H1 (cell line): ENCODE measurements at regions not wholly inside any gene's neighbourhood (a gene's known extent, or its start where the extent isn't known, plus 50 kb on each side); places are given as distances from the start of the nearest gene placed in this dataset.

Experiments
- CTCF ChIA-PET: fragments of 300-600 bp; sonication (Branson Sonifier 250); formaldehyde crosslinking; loops from one replicate; lab custom pipeline; 2021; ENCODE audit not compliant: partially characterized antibody; lab: Charles Lee
- POLR2A ChIA-PET: fragments of 300-600 bp; sonication (Branson Sonifier 250); formaldehyde crosslinking; loops from one replicate; lab custom pipeline; 2021; ENCODE audit warnings: inconsistent platforms; ENCODE audit not compliant: partially characterized antibody; lab: Charles Lee
- DNase-seq, 2 experiments: peaks; one replicate each; pipeline versions ENCODE4 v3.0.0 to v3.0.0-alpha.2; 2010 to 2022; ENCODE audit warnings: low spot score in 2 of 2, low read depth in 1 of 2, mixed read lengths in 1 of 2
- FAIRE-seq: peaks from 2 replicates; lab custom pipeline; 2011; peaks lifted over from hg19 to GRCh38; lab: Jason Lieb, UNC
- H2AFZ ChIP-seq: 2 replicates; pipeline ENCODE4 v1.8.1; 2012; ENCODE audit warnings: low read length, inconsistent platforms
- H2AK5ac ChIP-seq: 2 replicates; pipeline ENCODE4 v1.6.1; 2013; ENCODE audit warnings: low read depth, low read length
- H2BK120ac ChIP-seq: replicated peaks from 2 replicates; pipeline ENCODE3; 2013; ENCODE audit warnings: low read depth, low read length, inconsistent platforms
- H2BK12ac ChIP-seq: 2 replicates; pipeline ENCODE4 v1.6.1; 2013; ENCODE audit warnings: low read depth, low read length
- H2BK15ac ChIP-seq: 2 replicates; pipeline ENCODE4 v1.6.1; 2013; ENCODE audit warnings: low read length
- H2BK20ac ChIP-seq: 2 replicates; pipeline ENCODE4 v1.6.1; 2013; ENCODE audit warnings: low read length
- H2BK5ac ChIP-seq: 2 replicates; pipeline ENCODE4 v1.6.1; 2013; ENCODE audit warnings: low read depth, low read length
- H3K14ac ChIP-seq: 2 replicates; pipeline ENCODE4 v1.6.1; 2013; ENCODE audit warnings: inconsistent platforms; ENCODE audit not compliant: insufficient read length
- H3K18ac ChIP-seq: 2 replicates; pipeline ENCODE4 v1.6.1; 2013; ENCODE audit warnings: low read length; ENCODE audit errors: extremely low read depth
- H3K23ac ChIP-seq: 2 replicates; pipeline ENCODE4 v1.6.1; 2013; ENCODE audit warnings: inconsistent platforms; ENCODE audit not compliant: insufficient read length
- H3K23me2 ChIP-seq: 2 replicates; pipeline ENCODE4 v1.6.1; 2013; ENCODE audit warnings: low read depth, low read length
- H3K27ac ChIP-seq: 2 replicates; pipeline ENCODE4 v1.6.1; 2011; ENCODE audit warnings: low read depth, low read length, inconsistent platforms
- H3K27me3 ChIP-seq, 4 experiments: replicated peaks in 1 of 4; 1 replicate in 1 of 4; 2 replicates in 3 of 4; pipeline versions ENCODE4 v1.6.1 to v1.8.1; 2011 to 2013; ENCODE audit warnings: low read length in 3 of 4, mild to moderate bottlenecking in 3 of 4, inconsistent platforms in 2 of 4, mixed read lengths in 2 of 4, moderate library complexity in 1 of 4; ENCODE audit not compliant: control insufficient read depth in 3 of 4, insufficient read depth in 3 of 4; ENCODE audit errors: extremely low read depth in 1 of 4
- H3K36me3 ChIP-seq, 4 experiments: 2 replicates each; pipeline versions ENCODE4 v1.6.1 to v1.8.1; 2011 to 2013; ENCODE audit warnings: mild to moderate bottlenecking in 4 of 4, low read length in 3 of 4, moderate library complexity in 2 of 4, control low read depth in 1 of 4, inconsistent platforms in 1 of 4; ENCODE audit not compliant: insufficient read depth in 4 of 4, control insufficient read depth in 2 of 4
- H3K4ac ChIP-seq: replicated peaks from 2 replicates; pipeline ENCODE3; 2013; ENCODE audit warnings: low read length, low read depth, mixed read lengths, inconsistent platforms; ENCODE audit not compliant: insufficient read length
- H3K4me1 ChIP-seq, 4 experiments: replicated peaks in 1 of 4; 1 replicate in 1 of 4; 2 replicates in 3 of 4; pipeline versions ENCODE4 v1.6.1 to v1.8.1; 2011 to 2013; ENCODE audit warnings: low read length in 3 of 4, inconsistent platforms in 2 of 4, mixed read lengths in 1 of 4; ENCODE audit not compliant: insufficient read depth in 4 of 4, control insufficient read depth in 3 of 4
- H3K4me2 ChIP-seq, 2 experiments: 2 replicates each; pipeline versions ENCODE4 v1.6.1 to v1.8.1; 2011 to 2013; ENCODE audit warnings: low read depth in 2 of 2, low read length in 2 of 2, control low read depth in 1 of 2, inconsistent platforms in 1 of 2, mild to moderate bottlenecking in 1 of 2; ENCODE audit not compliant: insufficient read depth in 1 of 2
- H3K4me3 ChIP-seq, 4 experiments: fragments of 200-600, 300-600 bp in 1 of 4; sonication (generic), shearing (Covaris generic), sonication (Bioruptor Twin) in 1 of 4; 2 replicates each; pipeline versions ENCODE4 v1.5.1 to v1.8.1; 2011 to 2016; ENCODE audit warnings: low read length in 4 of 4, low read depth in 3 of 4, control low read depth in 2 of 4, inconsistent platforms in 2 of 4, mild to moderate bottlenecking in 2 of 4, mixed read lengths in 1 of 4, moderate library complexity in 1 of 4; ENCODE audit not compliant: insufficient read depth in 2 of 4; ENCODE audit errors: extremely low read depth in 1 of 4
- H3K56ac ChIP-seq: replicated peaks from 2 replicates; pipeline ENCODE3; 2013; ENCODE audit warnings: low read depth, mild to moderate bottlenecking, mixed read lengths, low read length, inconsistent platforms; ENCODE audit not compliant: insufficient read length
- H3K79me1 ChIP-seq: 2 replicates; pipeline ENCODE4 v1.6.1; 2013; ENCODE audit warnings: low read depth, low read length, control low read depth
- H3K79me2 ChIP-seq, 2 experiments: 2 replicates each; pipeline versions ENCODE4 v1.6.1 to v1.8.1; 2012 to 2013; ENCODE audit warnings: low read length in 2 of 2, mild to moderate bottlenecking in 2 of 2, inconsistent platforms in 1 of 2; ENCODE audit not compliant: insufficient read depth in 2 of 2, control insufficient read depth in 1 of 2
- H3K9ac ChIP-seq, 4 experiments: replicated peaks in 1 of 4; 1 replicate in 1 of 4; 2 replicates in 3 of 4; pipeline versions ENCODE4 v1.6.1 to v1.8.1; 2011 to 2013; ENCODE audit warnings: low read depth in 3 of 4, low read length in 3 of 4, control low read depth in 2 of 4, mild to moderate bottlenecking in 2 of 4, moderate library complexity in 2 of 4, inconsistent platforms in 1 of 4; ENCODE audit errors: extremely low read depth in 1 of 4
- H3K9me3 ChIP-seq, 2 experiments: 2 replicates each; pipeline versions ENCODE4 v1.6.1 to v1.8.1; 2012 to 2013; ENCODE audit warnings: mild to moderate bottlenecking in 2 of 2, moderate library complexity in 2 of 2, control low read depth in 1 of 2, inconsistent platforms in 1 of 2, low read depth in 1 of 2, low read length in 1 of 2, mixed read lengths in 1 of 2; ENCODE audit not compliant: insufficient read depth in 2 of 2
- H4K20me1 ChIP-seq, 2 experiments: replicated peaks in 1 of 2; 2 replicates each; pipeline versions ENCODE3 to v1.8.1; 2011 to 2013; ENCODE audit warnings: inconsistent platforms in 2 of 2, low read length in 2 of 2, mild to moderate bottlenecking in 1 of 2; ENCODE audit not compliant: insufficient read depth in 2 of 2, control insufficient read depth in 1 of 2
- H4K5ac ChIP-seq: 2 replicates; pipeline ENCODE4 v1.6.1; 2013; ENCODE audit warnings: low read length, low read depth, mixed read lengths, inconsistent platforms; ENCODE audit not compliant: insufficient read length
- H4K8ac ChIP-seq: 2 replicates; pipeline ENCODE4 v1.8.0; 2013; ENCODE audit warnings: mild to moderate bottlenecking, moderate library complexity, low read length, inconsistent platforms; ENCODE audit not compliant: insufficient read depth; ENCODE audit errors: extremely low read depth
- H4K91ac ChIP-seq: replicated peaks from 2 replicates; pipeline ENCODE3; 2013; ENCODE audit warnings: low read length, mixed read lengths, inconsistent platforms; ENCODE audit not compliant: insufficient read length
- CBX5 ChIP-seq: fragments of 300-800, 300-1000 bp; sonication (generic); IDR thresholded peaks from 2 replicates; pipeline ENCODE4 v1.7.1; 2016; ENCODE audit warnings: antibody characterized with exemption, low read length, low read depth
- CBX8 ChIP-seq: fragments of 300-800, 300-1000 bp; sonication (generic); IDR thresholded peaks from 2 replicates; pipeline ENCODE4 v1.7.1; 2016; ENCODE audit warnings: low read depth, low read length, borderline replicate concordance
- CHD2 ChIP-seq: IDR thresholded peaks from 2 replicates; pipeline ENCODE4 v1.6.1; 2012; ENCODE audit warnings: low read length, improper control_type of control experiment
- CREB1 ChIP-seq: IDR thresholded peaks from 2 replicates; pipeline ENCODE4 v1.6.1; 2012; ENCODE audit warnings: inconsistent platforms
- HDAC2 ChIP-seq, 2 experiments: fragments of 300-600 bp in 1 of 2; sonication (generic) in 1 of 2; IDR thresholded peaks; 2 replicates each; pipeline ENCODE4 v1.6.1; 2011 to 2012; ENCODE audit warnings: low read depth in 2 of 2, low read length in 2 of 2, mild to moderate bottlenecking in 2 of 2, moderate library complexity in 2 of 2, borderline replicate concordance in 1 of 2, inconsistent platforms in 1 of 2
- JUN ChIP-seq: IDR thresholded peaks from 2 replicates; pipeline ENCODE4 v1.6.1; 2011; ENCODE audit warnings: low read depth, mild to moderate bottlenecking, improper control_type of control experiment, low read length
- JUND ChIP-seq: IDR thresholded peaks from 2 replicates; pipeline ENCODE4 v1.6.1; 2011; ENCODE audit warnings: mild to moderate bottlenecking, improper control_type of control experiment, low read length
- POLR2A ChIP-seq, 2 experiments: IDR thresholded peaks; 1 replicate in 1 of 2; 2 replicates in 1 of 2; pipeline ENCODE4 v1.6.1; 2011; ENCODE audit warnings: low read depth in 2 of 2, low read length in 2 of 2, mild to moderate bottlenecking in 2 of 2; ENCODE audit errors: control extremely low read depth in 1 of 2
- RAD21 ChIP-seq, 2 experiments: IDR thresholded peaks in 1 of 2; conservative IDR thresholded peaks in 1 of 2; 2 replicates each; pipeline ENCODE4 v1.6.1; 2011; ENCODE audit warnings: low read depth in 2 of 2, low read length in 2 of 2, improper control_type of control experiment in 1 of 2, inconsistent platforms in 1 of 2, mild to moderate bottlenecking in 1 of 2, moderate library complexity in 1 of 2
- RNF2 ChIP-seq: fragments of 200-900, 300-1000 bp; sonication (generic); IDR thresholded peaks from 2 replicates; pipeline ENCODE4 v1.7.1; 2016; ENCODE audit warnings: borderline replicate concordance, low read depth, mild to moderate bottlenecking, antibody characterized with exemption, low read length; ENCODE audit not compliant: poor library complexity, severe bottlenecking; ENCODE audit errors: missing control alignments
- RXRA ChIP-seq: IDR thresholded peaks from 2 replicates; pipeline ENCODE4 v1.6.1; 2011; ENCODE audit warnings: low read depth, mild to moderate bottlenecking, low read length, moderate library complexity; ENCODE audit not compliant: insufficient read depth
- SIX5 ChIP-seq: IDR thresholded peaks from 2 replicates; pipeline ENCODE4 v1.6.1; 2011; ENCODE audit warnings: mild to moderate bottlenecking, low read depth, low read length
- TBP ChIP-seq: IDR thresholded peaks from 2 replicates; pipeline ENCODE4 v1.6.1; 2011; ENCODE audit warnings: low read depth, low read length, improper control_type of control experiment
- ZNF274 ChIP-seq: IDR thresholded peaks from 2 replicates; pipeline ENCODE4 v1.7.0; 2012; ENCODE audit warnings: low read length, borderline replicate concordance; ENCODE audit errors: extremely low read depth
- WGBS, 2 experiments: shearing (Covaris generic) in 1 of 2; methylation state at CpG; one replicate each; pipeline versions ENCODE4 v1.1.6 to v1.1.7; 2013 to 2015; ENCODE audit warnings: low lambda C conversion rate in 2 of 2, mixed read lengths in 2 of 2, inconsistent platforms in 1 of 2, low coverage in 1 of 2, missing lambda C conversion rate in 1 of 2; ENCODE audit not compliant: insufficient replicate concordance in 2 of 2, insufficient coverage in 1 of 2, insufficient read length in 1 of 2; ENCODE audit errors: extremely low coverage in 1 of 2, missing lambda C conversion rate in 1 of 2; 5-methylcytosine and 5-hydroxymethylcytosine counted together
- TF ChIP-seq, protein P1 (sequence below): IDR thresholded peaks from 2 replicates; pipeline ENCODE4 v1.6.1; 2012; ENCODE audit warnings: inconsistent platforms

DNA sequence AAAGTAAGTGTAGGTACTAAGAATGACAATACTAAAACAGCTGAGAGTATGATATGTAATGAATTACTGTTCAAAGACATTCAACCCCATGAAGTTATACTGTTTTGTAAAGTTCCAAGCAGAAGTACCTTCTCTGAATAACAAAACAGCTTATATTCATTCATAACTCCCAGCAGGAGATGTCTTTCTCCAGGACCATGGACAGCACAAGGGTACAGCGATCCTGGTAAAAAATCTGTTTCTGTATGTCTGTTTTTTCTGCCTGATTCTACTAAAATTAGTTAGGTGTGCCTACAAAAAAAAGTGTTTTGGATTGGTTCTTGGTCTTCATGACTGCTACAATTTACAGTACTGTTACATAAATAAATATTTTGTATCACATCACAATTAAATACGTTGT, 172.5 kb upstream of the SLITRK5 start:
- FAIRE-seq (no peak), DNase-seq (no peak)
- Histone ChIP-seq H3K4me1 (no peaks in the 10 kb centered on the region), H3K79me2 (no peaks in the 10 kb centered on the region), H3K27me3 (no peaks in the 10 kb centered on the region), H4K5ac (no peak overlapping the region), H2AFZ (no peak overlapping the region), H3K18ac (no peak overlapping the region), H3K56ac (no peak overlapping the region), H3K23me2 (no peaks in the 10 kb centered on the region), H3K23ac (no peak overlapping the region), H3K4me2 (no peak overlapping the region), H3K14ac (no peak overlapping the region), H3K9me3 (no peaks in the 10 kb centered on the region), H3K79me1 (no peaks in the 10 kb centered on the region), H3K36me3 (no peaks in the 10 kb centered on the region), H3K4me3 (no peak overlapping the region), H4K91ac (no peak overlapping the region), H2BK5ac (no peak overlapping the region), H3K4ac (no peak overlapping the region), H4K20me1 (no peaks in the 10 kb centered on the region), H2BK12ac (no peak overlapping the region), H2BK120ac (no peak overlapping the region), H4K8ac (no peak overlapping the region), H3K9ac (no peak overlapping the region), H3K27ac (no peak overlapping the region), H2AK5ac (no peak overlapping the region), H2BK15ac (no peak overlapping the region), H2BK20ac (no peak overlapping the region)
- ChIA-PET CTCF (no interaction called here), POLR2A (no interaction called here)
- WGBS, 2 experiments, result 87% methylated on average over 2 of the region's 2 CpGs; no CpG with 5 or more reads in 1 of the 2 experiments
- no peak for TF ChIP-seq CHD2
- TF ChIP-seq ZNF274, result no peak
- TF ChIP-seq JUN, result no peak
- no peak for TF ChIP-seq POLR2A (IDR thresholded peaks at IDR 0.05; ENCODE audit: control extremely low read depth in 1 of 2, low read depth in 2 of 2, low read length in 2 of 2)
- TF ChIP-seq RNF2, result no peak
- TF ChIP-seq, protein P1, sequence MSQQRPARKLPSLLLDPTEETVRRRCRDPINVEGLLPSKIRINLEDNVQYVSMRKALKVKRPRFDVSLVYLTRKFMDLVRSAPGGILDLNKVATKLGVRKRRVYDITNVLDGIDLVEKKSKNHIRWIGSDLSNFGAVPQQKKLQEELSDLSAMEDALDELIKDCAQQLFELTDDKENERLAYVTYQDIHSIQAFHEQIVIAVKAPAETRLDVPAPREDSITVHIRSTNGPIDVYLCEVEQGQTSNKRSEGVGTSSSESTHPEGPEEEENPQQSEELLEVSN, result no peak
- no peak for TF ChIP-seq RXRA
- no peak for TF ChIP-seq CREB1
- no peak for TF ChIP-seq HDAC2 (IDR thresholded peaks at IDR 0.05; ENCODE audit: borderline replicate concordance in 1 of 2, low read depth in 2 of 2, low read length in 2 of 2)
- no peak for TF ChIP-seq TBP
- no peak for TF ChIP-seq CBX5
- TF ChIP-seq SIX5, result no peak
- no peak for TF ChIP-seq RAD21 (IDR thresholded peaks at IDR 0.05 in 1 of 2, conservative IDR thresholded peaks at IDR 0.05 in 1 of 2; ENCODE audit: low read depth in 2 of 2, low read length in 2 of 2)
- no peak for TF ChIP-seq JUND
- no peak for TF ChIP-seq CBX8
